T-helper 1 cell treated with Interleukin-12 subunit alpha and Interleukin-12 subunit beta and Interleukin-4 antibody, amounts not matched to agents 30 μg/mL and 1 μg/mL, for 36 hours (primary cell): ENCODE measurements at regions not wholly inside any gene's neighbourhood (a gene's known extent, or its start where the extent isn't known, plus 50 kb on each side); places are given as distances from the start of the nearest gene placed in this dataset.

ENCODE experiments used
- H3K27ac Mint-ChIP-seq: one replicate; pipeline ENCODE4 v1.8.0; 2021; ENCODE audit warnings: mild to moderate bottlenecking, mixed read lengths
- H3K27me3 Mint-ChIP-seq: one replicate; pipeline ENCODE4 v1.8.0; 2021; ENCODE audit warnings: low read depth, mixed read lengths
- H3K36me3 Mint-ChIP-seq: one replicate; pipeline ENCODE4 v1.8.0; 2021; ENCODE audit warnings: low read depth, mixed read lengths
- H3K4me1 Mint-ChIP-seq: one replicate; pipeline ENCODE4 v1.8.0; 2021; ENCODE audit warnings: low read depth, mixed read lengths
- H3K4me3 Mint-ChIP-seq: one replicate; pipeline ENCODE4 v1.8.0; 2021; ENCODE audit warnings: mild to moderate bottlenecking, moderate library complexity, mixed read lengths
- H3K9me3 Mint-ChIP-seq: one replicate; pipeline ENCODE4 v1.8.0; 2021; ENCODE audit warnings: mixed read lengths

- H3K27me3 Mint-ChIP-seq, result no peaks in the 10 kb centered on the region
- no peak overlapping the region for H3K27ac Mint-ChIP-seq
- peaks cover 4% of the 10 kb centered on the region for H3K9me3 Mint-ChIP-seq
- no peak overlapping the region for H3K4me3 Mint-ChIP-seq
- H3K36me3 Mint-ChIP-seq, result no peaks in the 10 kb centered on the region
- no peaks in the 10 kb centered on the region for H3K4me1 Mint-ChIP-seq
Measured at GRCh38 chr22:27228771-27229170, 571.4 kb downstream of the MIAT start.

DNA sequence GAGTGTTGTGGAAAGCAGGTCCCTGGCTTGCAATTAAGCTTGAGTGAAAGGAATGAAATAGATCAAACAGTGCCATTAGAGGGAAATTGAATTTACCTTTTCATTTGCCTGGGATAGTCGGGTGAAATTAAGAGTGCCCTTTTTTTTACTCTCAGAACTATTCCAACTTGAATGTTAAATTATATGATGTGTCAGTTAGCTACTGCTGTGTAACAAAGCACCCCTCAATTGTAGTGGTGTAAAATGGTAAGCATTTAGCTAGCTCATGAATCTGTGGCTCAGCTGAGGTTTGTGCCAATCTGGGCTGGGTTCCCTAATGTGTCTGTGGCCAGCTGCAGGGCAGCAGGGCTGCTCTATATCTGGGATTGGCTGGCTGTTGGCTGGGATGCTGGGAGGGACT lies 571.4 kb downstream of the MN1 start:
- Mint-ChIP-seq H3K36me3 (no peaks in the 10 kb centered on the region), H3K27ac (no peak overlapping the region), H3K4me3 (no peak overlapping the region), H3K4me1 (no peaks in the 10 kb centered on the region), H3K9me3 (peaks cover 4% of the 10 kb centered on the region), H3K27me3 (no peaks in the 10 kb centered on the region)

GRCh38 chr22:27231266-27231665 lies 570.3 kb downstream of the MN1 start:
- Mint-ChIP-seq H3K9me3 (peaks cover 4% of the 10 kb centered on the region), H3K36me3 (no peaks in the 10 kb centered on the region), H3K27me3 (no peaks in the 10 kb centered on the region), H3K27ac (no peak overlapping the region), H3K4me3 (no peak overlapping the region), H3K4me1 (no peaks in the 10 kb centered on the region)

DNA sequence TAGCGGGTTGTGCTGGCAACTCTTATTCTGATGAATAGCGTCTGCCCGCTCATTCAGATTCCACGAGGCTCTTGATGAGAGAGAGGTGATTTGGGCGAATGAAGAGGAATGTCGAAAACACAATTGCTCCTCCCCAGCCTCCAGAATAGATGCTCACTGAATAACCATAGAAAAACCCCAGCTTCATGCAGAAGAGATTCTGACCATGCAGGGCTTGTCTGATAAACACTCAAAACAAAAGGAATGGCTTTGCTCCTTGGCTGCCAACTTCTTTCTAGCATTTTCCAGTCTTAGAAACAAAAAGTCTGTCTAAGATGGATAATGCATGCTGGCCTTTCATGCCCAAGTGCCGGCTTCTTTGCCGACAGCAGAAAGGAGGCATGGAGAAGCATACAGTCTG lies 569.5 kb downstream of the MN1 start:
- H3K4me3 Mint-ChIP-seq, result no peak overlapping the region
- no peaks in the 10 kb centered on the region for H3K27me3 Mint-ChIP-seq
- H3K4me1 Mint-ChIP-seq, result no peaks in the 10 kb centered on the region
- no peak overlapping the region for H3K27ac Mint-ChIP-seq
- H3K36me3 Mint-ChIP-seq, result no peaks in the 10 kb centered on the region
- peaks cover 4% of the 10 kb centered on the region for H3K9me3 Mint-ChIP-seq

DNA sequence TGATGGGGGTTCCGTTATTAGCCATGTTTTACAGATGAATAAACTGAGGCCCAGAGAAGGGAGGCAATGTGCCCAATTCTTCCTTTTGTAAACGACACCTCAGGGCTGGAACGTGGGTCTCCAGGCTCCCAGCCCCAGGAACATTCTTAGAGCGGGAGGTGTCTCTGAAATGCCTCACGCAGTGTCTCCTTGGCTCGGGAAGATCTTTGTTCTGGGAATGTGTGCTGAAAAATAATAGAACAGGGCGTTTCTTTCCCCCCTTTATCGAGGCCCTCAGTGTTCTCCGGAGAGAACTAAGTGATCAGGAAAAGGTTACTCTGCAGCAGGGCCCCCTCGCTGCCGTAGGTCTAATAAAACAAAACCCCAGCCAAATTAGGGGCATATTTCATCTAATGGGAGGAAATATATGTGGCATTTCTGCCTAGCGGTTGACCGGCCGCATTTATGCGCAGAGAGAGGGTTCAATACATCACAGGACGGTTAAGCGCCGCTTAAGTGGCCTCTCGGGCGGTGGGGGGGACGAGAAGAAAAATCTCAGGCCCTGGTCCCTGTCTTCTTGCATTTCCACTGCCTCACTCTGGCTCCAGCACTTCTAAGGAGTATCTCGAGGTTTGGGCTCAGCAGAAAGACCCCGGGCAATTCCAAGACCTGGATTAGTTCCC lies 564.3 kb downstream of the MN1 start:
- H3K27ac Mint-ChIP-seq, result no peak overlapping the region

DNA sequence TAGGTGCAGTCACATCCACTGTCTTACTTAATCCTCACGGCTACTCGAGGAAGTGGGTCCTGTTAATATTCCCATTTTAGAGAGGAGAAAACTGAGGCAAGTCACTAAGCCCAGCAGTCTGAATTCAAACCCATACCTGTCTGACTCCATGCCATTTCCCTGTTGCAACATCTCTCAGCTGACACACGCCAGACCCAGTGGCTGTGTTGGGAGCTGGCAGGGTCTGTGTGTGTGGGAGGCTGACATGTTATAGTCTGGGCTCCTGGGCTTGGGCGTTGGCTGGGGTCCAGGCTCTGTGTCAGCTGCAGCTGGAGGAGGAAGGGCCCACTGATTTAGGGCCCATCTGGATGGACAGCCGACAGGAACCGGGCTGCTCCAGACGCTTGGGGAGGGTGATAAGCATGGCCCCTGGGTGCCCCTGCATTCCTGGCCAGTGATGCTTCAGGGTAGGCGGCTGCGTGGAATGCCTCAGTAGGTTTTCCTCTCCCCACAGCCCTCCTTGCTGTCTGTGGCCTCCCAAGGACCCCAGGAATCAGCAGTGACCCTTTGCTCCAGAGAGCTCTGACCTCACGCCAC lies 562.5 kb downstream of the MN1 start:
- H3K27ac Mint-ChIP-seq, result no peak overlapping the region
- no peaks in the 10 kb centered on the region for H3K4me1 Mint-ChIP-seq

More for the DNA sequence above, 564.3 kb downstream of the MN1 start:
- Mint-ChIP-seq H3K9me3 (no peaks in the 10 kb centered on the region), H3K27me3 (no peaks in the 10 kb centered on the region), H3K36me3 (no peaks in the 10 kb centered on the region), H3K4me3 (no peak overlapping the region), H3K4me1 (no peaks in the 10 kb centered on the region)

GRCh38 chr22:27239520-27239919 lies 562.0 kb downstream of the MN1 start:
- H3K36me3 Mint-ChIP-seq, result no peaks in the 10 kb centered on the region
- H3K27ac Mint-ChIP-seq, result no peak overlapping the region
- H3K4me1 Mint-ChIP-seq, result no peaks in the 10 kb centered on the region
- H3K27me3 Mint-ChIP-seq, result no peaks in the 10 kb centered on the region
- no peak overlapping the region for H3K4me3 Mint-ChIP-seq
- H3K9me3 Mint-ChIP-seq, result no peaks in the 10 kb centered on the region

More for the DNA sequence above, 562.5 kb downstream of the MN1 start:
- Mint-ChIP-seq H3K9me3 (no peaks in the 10 kb centered on the region), H3K36me3 (no peaks in the 10 kb centered on the region), H3K27me3 (no peaks in the 10 kb centered on the region), H3K4me3 (no peak overlapping the region)

- no peak overlapping the region for H3K4me3 Mint-ChIP-seq
- H3K9me3 Mint-ChIP-seq, result no peaks in the 10 kb centered on the region
- H3K27ac Mint-ChIP-seq, result no peak overlapping the region
- no peaks in the 10 kb centered on the region for H3K27me3 Mint-ChIP-seq
- H3K36me3 Mint-ChIP-seq, result no peaks in the 10 kb centered on the region
- H3K4me1 Mint-ChIP-seq, result no peaks in the 10 kb centered on the region
Measured at GRCh38 chr22:27240298-27241075, 561.1 kb downstream of the MN1 start.

DNA sequence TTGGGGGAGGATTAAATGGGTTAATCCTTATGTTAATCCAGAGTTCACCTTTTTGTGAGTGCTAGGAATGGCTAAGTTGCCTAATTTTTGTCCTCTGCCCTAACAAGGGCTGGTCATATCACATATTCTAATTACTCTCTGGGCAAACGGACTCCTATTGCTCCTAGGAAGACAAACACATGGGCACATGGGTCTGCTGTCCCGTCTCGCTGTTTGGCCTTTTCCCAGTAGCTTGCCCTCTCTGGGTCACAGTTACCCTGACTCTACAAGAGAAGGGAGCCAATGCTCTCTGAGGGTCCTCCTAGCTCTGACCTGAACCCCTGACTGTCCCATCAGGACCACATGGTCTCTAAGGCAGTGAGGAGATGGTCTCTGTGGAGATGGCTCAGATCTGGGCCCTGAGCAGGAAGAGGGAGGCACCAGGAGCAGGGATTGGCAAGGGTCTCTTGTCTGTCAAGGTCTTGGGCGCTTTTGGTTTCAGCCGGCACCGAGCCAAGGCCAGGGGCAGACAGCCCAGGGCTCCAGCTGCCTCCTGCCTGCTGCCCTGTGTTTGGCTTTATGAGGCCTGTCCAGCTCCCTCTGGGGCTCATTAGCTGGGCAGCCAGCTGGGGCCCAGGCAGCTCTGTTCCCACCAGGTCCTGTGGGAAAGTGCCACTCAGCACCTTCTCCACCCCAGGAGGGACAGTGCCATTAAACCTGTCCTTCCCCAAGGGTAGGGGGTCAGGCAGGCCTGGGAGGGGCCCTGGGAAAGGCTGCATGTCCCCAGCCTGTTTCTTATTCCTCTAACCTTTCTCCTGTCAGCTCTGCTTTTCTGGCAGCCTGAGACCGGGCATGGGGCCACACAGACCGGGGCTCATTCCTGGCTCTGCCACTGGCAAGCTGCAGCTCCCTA lies 559.9 kb downstream of the MN1 start:
- Mint-ChIP-seq H3K9me3 (no peaks in the 10 kb centered on the region), H3K36me3 (no peaks in the 10 kb centered on the region), H3K4me3 (no peak overlapping the region), H3K27ac (no peak overlapping the region), H3K4me1 (no peaks in the 10 kb centered on the region), H3K27me3 (no peaks in the 10 kb centered on the region)

DNA sequence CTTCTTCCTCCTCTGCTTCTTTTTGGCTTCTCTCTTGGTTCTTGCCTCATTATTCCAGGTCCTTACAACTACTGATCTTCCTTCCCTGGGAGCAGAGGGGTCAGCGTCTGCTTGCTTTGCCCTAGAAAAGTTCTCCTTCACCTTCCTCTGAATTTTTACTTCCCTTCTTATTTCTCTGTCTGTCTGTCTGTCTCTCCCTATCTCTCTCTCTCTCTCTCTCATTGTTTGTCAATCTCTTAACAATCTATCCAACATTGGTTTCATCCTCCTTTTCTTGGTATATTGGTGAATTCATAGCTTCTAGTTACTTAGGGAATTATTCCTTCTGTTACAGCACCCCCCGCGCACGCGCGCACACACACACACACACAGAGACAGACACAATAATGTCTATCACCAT lies 559.1 kb downstream of the MN1 start:
- H3K27me3 Mint-ChIP-seq, result no peaks in the 10 kb centered on the region
- no peaks in the 10 kb centered on the region for H3K9me3 Mint-ChIP-seq
- H3K4me3 Mint-ChIP-seq, result no peak overlapping the region
- H3K4me1 Mint-ChIP-seq, result no peaks in the 10 kb centered on the region
- no peak overlapping the region for H3K27ac Mint-ChIP-seq
- no peaks in the 10 kb centered on the region for H3K36me3 Mint-ChIP-seq

DNA sequence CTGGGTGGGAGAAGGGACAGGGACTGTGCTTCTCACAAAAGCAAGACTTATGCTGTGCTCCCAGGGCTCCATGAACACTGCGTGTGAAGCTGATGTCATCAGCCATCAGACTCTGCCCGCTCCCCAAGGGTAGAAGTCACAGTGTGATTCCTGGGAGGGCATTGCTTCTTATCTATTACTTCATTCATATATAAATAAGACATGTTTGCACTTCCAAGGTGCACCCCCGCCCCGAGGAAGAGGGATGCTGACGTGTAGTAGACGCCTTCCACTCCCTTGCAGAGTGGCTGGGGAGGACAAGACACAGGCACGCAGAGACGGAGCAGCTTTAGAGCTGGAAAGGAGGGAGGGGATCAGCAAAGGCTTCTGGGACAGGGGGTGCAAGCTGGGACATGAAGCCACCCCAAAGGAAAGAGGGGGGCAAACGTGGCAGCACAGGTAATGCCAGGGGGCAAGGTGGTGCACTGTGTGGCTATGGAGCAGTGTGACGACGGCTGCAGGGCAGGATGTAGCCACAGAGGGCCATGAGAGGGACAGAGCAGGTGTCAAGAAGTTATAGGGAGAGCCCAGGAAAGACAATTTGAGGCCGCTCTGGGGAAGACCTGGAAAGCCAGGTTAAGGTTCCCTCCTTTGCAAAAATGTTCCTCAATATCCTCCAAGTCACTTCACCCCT lies 558.5 kb downstream of the MN1 start:
- Mint-ChIP-seq H3K9me3 (peaks cover 5% of the 10 kb centered on the region), H3K4me1 (no peaks in the 10 kb centered on the region), H3K4me3 (no peak overlapping the region), H3K27me3 (no peaks in the 10 kb centered on the region), H3K27ac (no peak overlapping the region), H3K36me3 (no peaks in the 10 kb centered on the region)

- no peaks in the 10 kb centered on the region for H3K27me3 Mint-ChIP-seq
- no peaks in the 10 kb centered on the region for H3K4me1 Mint-ChIP-seq
- no peaks in the 10 kb centered on the region for H3K36me3 Mint-ChIP-seq
- H3K4me3 Mint-ChIP-seq, result no peak overlapping the region
- H3K9me3 Mint-ChIP-seq, result peaks cover 5% of the 10 kb centered on the region
- H3K27ac Mint-ChIP-seq, result no peak overlapping the region
Measured at GRCh38 chr22:27244328-27244727, 557.2 kb downstream of the MN1 start.

DNA sequence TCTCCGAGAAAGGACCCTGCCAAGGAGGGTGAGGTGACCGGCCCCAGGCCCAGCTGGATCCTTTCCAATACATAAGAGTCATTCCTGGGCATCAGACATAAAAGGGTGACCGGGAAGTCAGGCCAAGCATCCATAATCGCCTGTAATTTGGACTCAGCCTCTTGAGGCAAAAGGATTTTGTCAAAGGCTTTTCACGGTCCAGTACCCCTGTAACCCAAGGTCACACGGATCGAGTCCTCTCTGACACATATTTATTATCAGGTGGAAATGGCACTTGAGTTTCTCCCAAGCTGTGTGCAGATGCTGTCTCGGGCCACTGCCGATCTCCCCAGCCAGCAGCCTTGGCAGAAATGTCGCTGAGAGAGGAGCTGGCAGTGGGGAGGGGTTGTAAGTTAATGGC lies 556.5 kb downstream of the MN1 start:
- Mint-ChIP-seq H3K27ac (no peak overlapping the region), H3K9me3 (peaks cover 5% of the 10 kb centered on the region), H3K27me3 (no peaks in the 10 kb centered on the region), H3K4me3 (no peak overlapping the region), H3K36me3 (no peaks in the 10 kb centered on the region), H3K4me1 (no peaks in the 10 kb centered on the region)

DNA sequence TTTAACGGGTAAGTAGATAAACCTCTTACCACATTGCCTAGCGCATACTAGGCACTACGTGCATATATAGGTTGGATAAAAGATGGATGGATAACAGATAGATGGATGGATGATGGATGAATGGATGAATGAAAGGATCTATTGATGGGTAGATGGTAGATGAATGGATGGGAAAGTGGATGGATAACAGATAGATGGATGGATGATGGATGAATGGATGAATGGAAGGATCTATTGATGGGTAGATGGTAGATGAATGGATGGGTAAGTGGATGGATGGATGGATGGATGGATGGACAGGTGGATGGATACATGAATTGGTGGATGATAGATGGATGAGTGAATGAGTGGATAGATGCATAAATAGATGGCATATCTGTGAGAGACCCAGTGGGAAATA lies 555.0 kb downstream of the MN1 start:
- Mint-ChIP-seq H3K36me3 (no peaks in the 10 kb centered on the region), H3K4me1 (no peaks in the 10 kb centered on the region), H3K27me3 (no peaks in the 10 kb centered on the region), H3K4me3 (no peak overlapping the region), H3K27ac (no peak overlapping the region), H3K9me3 (peaks cover 5% of the 10 kb centered on the region)
